Loucy (cell line): ENCODE measurements at regions not wholly inside any gene's neighbourhood (a gene's known extent, or its start where the extent isn't known, plus 50 kb on each side); places are given as distances from the start of the nearest gene placed in this dataset.

Experiments
- EZH2phosphoT487 ChIP-seq: fragments of 200-600 bp; IDR thresholded peaks from 2 replicates; pipeline ENCODE4 v1.6.1; 2018; ENCODE audit warnings: antibody characterized with exemption, mild to moderate bottlenecking, moderate library complexity, borderline replicate concordance
- TF ChIP-seq, protein P1 (sequence below): fragments of 200-600 bp; sonication (generic); conservative IDR thresholded peaks from 2 replicates; pipeline ENCODE4 v1.5.1; 2014; ENCODE audit warnings: mild to moderate bottlenecking, antibody characterized with exemption, low read length

- TF ChIP-seq, protein P1, sequence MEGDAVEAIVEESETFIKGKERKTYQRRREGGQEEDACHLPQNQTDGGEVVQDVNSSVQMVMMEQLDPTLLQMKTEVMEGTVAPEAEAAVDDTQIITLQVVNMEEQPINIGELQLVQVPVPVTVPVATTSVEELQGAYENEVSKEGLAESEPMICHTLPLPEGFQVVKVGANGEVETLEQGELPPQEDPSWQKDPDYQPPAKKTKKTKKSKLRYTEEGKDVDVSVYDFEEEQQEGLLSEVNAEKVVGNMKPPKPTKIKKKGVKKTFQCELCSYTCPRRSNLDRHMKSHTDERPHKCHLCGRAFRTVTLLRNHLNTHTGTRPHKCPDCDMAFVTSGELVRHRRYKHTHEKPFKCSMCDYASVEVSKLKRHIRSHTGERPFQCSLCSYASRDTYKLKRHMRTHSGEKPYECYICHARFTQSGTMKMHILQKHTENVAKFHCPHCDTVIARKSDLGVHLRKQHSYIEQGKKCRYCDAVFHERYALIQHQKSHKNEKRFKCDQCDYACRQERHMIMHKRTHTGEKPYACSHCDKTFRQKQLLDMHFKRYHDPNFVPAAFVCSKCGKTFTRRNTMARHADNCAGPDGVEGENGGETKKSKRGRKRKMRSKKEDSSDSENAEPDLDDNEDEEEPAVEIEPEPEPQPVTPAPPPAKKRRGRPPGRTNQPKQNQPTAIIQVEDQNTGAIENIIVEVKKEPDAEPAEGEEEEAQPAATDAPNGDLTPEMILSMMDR, result no peak
- no peak for TF ChIP-seq EZH2phosphoT487
Observed at GRCh38 chr7:123393623-123394022, 140.8 kb downstream of the IQUB start.
